GM12801 (cell line): ENCODE measurements at regions not wholly inside any gene's neighbourhood (a gene's known extent, or its start where the extent isn't known, plus 50 kb on each side); places are given as distances from the start of the nearest gene placed in this dataset.

Source experiments
- TF ChIP-seq, protein P1 (sequence below): IDR thresholded peaks from one replicate; pipeline ENCODE4 v1.5.1; 2011; ENCODE audit warnings: control low read depth; ENCODE audit not compliant: insufficient read length; ENCODE audit errors: extremely low read depth

DNA sequence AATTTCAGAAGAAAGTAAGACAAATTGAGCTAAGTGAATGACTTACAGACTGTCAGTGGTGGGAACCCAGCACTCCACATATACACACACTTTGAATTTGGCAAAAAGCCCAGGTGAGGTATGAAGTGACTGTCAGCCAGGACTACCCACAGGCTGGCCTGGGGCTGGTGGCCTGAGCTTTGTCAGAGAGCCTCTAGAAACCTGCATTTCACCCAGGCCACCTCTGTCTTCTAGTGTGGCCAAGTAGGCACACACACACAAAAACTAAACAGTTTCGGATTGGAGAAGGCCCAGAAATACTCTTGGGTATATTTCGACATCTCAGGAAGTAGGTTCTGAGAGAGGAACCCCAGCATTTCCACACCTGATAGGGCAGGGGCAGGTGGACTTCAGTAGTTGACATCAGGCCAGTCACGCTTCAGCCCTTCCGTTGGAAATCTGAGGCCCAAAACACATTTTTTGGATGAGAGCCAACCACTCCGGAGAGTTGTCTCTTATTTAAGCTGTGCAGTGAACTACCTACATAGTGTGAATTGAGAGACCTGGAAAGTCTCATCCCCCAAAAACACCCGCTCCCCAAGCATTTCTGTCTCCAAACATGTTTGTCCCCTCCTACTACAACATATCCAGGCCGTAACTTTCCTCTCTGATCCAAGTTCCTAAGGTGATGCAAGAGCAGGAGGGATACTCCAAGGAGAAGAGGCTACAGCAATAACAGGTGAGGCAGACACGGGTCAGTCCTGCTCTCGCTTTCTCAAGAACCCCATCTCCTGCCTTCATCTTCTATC lies 167.2 kb upstream of the PROX1 start:
- TF ChIP-seq, protein P1, sequence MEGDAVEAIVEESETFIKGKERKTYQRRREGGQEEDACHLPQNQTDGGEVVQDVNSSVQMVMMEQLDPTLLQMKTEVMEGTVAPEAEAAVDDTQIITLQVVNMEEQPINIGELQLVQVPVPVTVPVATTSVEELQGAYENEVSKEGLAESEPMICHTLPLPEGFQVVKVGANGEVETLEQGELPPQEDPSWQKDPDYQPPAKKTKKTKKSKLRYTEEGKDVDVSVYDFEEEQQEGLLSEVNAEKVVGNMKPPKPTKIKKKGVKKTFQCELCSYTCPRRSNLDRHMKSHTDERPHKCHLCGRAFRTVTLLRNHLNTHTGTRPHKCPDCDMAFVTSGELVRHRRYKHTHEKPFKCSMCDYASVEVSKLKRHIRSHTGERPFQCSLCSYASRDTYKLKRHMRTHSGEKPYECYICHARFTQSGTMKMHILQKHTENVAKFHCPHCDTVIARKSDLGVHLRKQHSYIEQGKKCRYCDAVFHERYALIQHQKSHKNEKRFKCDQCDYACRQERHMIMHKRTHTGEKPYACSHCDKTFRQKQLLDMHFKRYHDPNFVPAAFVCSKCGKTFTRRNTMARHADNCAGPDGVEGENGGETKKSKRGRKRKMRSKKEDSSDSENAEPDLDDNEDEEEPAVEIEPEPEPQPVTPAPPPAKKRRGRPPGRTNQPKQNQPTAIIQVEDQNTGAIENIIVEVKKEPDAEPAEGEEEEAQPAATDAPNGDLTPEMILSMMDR = no peak

DNA sequence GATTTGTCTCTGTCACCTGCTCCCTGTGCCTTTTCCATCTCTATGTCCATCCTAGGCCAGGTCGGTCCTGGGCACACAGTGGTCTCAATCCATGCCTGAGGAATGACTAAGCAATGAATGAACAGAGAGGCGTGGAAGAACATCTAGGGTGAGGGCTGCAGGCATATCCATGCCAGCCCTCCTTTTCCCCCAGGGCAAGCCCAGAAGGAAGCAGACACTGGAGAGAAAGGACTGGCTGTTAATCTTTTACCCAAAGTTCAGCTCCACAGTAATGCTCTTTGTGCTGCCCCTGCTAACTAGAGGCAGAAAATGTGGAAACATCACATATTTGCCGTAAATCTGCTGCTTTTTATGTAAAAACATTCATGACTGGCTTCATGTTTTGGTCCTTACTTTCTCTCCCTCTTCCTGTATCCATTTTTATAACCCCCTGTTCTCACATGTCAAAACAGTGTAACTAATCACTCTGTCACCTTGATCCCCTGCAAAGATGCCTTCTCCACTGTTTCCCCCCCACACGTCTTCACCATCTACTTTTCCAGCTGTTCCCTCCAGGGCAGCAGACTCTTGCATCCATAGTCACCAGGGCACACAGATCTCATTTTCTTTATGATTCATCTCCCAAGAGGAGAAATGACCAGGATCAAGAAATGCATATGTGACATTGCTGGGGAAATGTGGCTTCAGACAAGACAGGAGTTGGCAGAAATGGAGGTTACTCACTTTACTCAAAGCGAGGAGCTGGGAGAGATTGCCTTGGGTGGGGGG lies 166.4 kb upstream of the PROX1 start:
- TF ChIP-seq, protein P1 = no peak

DNA sequence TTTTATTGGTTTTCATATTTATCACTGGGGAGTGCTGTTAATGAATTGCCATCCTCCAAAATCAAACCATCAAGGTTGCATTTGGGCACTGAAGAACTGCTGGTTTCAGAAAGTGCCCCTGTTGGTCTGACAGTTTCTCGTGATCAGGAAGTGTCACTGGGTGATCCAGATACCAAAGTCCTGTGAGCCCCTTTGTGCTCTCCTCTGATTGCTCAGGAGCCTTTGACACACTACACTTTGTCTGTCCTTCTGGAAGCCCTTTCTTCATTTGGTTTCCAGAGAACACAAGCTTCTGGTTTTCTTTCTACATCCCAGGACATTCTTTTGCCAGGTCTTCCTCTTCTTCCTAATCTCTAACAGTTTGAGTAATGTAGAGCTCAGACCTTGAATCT lies 165.8 kb upstream of the PROX1 start:
- TF ChIP-seq, protein P1 = no peak

DNA sequence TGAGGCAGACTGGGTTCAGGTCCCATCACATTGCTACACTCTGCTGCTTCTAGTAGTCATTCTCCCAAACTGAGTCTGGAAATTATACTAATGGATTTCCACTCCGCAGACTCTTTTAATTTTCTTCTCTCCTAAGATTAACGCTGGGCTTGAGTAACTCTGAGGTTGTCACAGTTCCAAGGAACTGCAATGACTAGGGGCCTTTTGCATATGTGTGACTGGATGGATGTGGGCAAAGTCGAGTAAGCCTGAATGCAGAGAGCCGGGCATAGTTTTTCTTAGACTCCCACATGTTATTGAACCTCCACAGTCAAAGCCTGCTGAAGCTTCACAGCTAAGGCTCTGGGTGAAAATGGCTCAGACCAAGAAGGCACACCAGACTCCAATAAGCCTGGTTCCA lies 160.9 kb upstream of the PROX1 start:
- TF ChIP-seq, protein P1 = no peak

DNA sequence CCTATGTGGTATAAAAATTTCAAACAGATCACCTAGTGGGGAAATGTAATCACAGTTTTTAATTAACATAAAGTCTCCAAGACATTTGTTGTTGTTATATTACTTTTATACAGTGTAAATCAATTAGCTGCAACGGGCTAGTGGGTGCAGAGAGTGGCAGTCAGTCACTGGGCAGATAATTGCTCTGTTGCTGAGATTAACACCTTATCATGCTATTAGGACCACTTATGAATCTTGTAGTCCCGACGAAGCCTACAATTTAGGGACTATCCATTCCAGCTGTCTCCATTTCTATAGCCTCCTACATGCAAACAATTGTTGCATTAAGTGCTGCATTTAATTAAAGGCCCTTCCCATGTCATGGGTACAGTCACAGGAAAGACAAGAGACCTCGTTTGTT lies 158.9 kb upstream of the PROX1 start:
- TF ChIP-seq, protein P1 = no peak

DNA sequence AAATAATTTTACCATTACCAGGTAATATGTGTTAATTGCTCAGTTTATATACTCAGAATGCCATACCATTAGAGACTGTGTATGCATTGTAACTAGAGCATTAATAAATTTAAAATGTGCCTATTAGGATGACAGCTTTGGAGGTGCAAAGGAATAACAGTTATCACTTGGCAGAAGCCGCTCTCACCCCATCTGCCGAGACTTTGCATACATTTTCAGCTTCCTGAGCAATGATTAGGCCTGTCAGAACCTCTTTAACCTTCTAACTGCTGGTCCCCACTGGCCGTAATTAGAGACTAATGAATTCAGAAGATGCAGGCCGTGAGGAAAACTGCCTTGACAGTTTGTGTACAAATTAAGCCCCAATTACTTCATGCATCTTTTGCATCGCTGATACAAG lies 158.0 kb upstream of the PROX1 start:
- TF ChIP-seq, protein P1 = no peak

DNA sequence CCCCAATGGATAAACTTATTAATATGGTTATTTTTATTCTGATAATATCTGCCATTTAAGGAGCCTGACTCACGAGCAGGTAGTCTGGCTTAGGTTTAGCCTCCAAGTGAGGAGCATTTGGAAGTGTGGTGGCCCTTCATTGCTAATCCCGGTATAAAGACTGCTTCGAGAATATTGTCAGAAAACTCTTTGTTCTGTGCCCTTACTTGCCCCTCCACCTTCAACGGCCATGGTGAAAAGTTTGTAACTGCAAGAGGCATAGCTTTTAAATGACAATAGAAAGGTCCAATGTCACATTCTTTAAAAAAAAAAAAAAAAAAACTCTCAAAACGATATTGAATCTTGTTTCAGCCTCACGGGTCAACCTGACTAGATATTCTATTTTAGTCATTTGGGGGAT lies 157.4 kb upstream of the PROX1 start:
- TF ChIP-seq, protein P1 = no peak
